ENCODE measurements at regions not wholly inside any gene's neighbourhood (a gene's known extent, or its start where the extent isn't known, plus 50 kb on each side); places are given as distances from the start of the nearest gene placed in this dataset.

- Mint-ChIP-seq H3K4me1 (ENCODE audit: low read depth) (no peaks in the 10 kb centered on the region), H3K4me3 (ENCODE audit: unreplicated experiment) (no peak overlapping the region), H3K9me3 (ENCODE audit: low read depth) (peaks cover 36% of the 10 kb centered on the region), H3K27ac (ENCODE audit: unreplicated experiment) (no peak overlapping the region), H3K27me3 (ENCODE audit: low read depth) (no peaks in the 10 kb centered on the region), H3K36me3 (ENCODE audit: low read depth) (no peaks in the 10 kb centered on the region)
- DNase-seq (ENCODE audit: low spot score): no peak
- TF ChIP-seq CTCF (IDR thresholded peaks at IDR 0.05): no peak
These were observed 905.0 kb upstream of the RBFOX1 start for GRCh38 chr16:6427621-6428020.

- Mint-ChIP-seq H3K4me1 (ENCODE audit: low read depth) (no peaks in the 10 kb centered on the region), H3K9me3 (ENCODE audit: low read depth) (peaks cover 21% of the 10 kb centered on the region), H3K4me3 (ENCODE audit: unreplicated experiment) (no peak overlapping the region), H3K27me3 (ENCODE audit: low read depth) (no peaks in the 10 kb centered on the region), H3K27ac (ENCODE audit: unreplicated experiment) (no peak overlapping the region), H3K36me3 (ENCODE audit: low read depth) (no peaks in the 10 kb centered on the region)
- TF ChIP-seq CTCF (IDR thresholded peaks at IDR 0.05): no peak
- no peak for DNase-seq (ENCODE audit: low spot score)
These were observed 925.0 kb upstream of the RBFOX1 start for GRCh38 chr16:6407596-6407995.

GRCh38 chr16:6406028-6406427 lies 926.6 kb upstream of the RBFOX1 start:
- Mint-ChIP-seq H3K4me1 (ENCODE audit: low read depth) (no peaks in the 10 kb centered on the region), H3K27ac (ENCODE audit: unreplicated experiment) (no peak overlapping the region), H3K27me3 (ENCODE audit: low read depth) (no peaks in the 10 kb centered on the region), H3K36me3 (ENCODE audit: low read depth) (no peaks in the 10 kb centered on the region), H3K9me3 (ENCODE audit: low read depth) (peaks cover 33% of the 10 kb centered on the region), H3K4me3 (ENCODE audit: unreplicated experiment) (no peak overlapping the region)
- TF ChIP-seq CTCF (IDR thresholded peaks at IDR 0.05): no peak
- DNase-seq (ENCODE audit: low spot score): no peak

GRCh38 chr16:6382924-6383459 lies 949.7 kb upstream of the RBFOX1 start:
- Mint-ChIP-seq H3K9me3 (ENCODE audit: low read depth) (peaks cover 24% of the 10 kb centered on the region), H3K4me3 (ENCODE audit: unreplicated experiment) (no peak overlapping the region), H3K4me1 (ENCODE audit: low read depth) (no peaks in the 10 kb centered on the region), H3K27ac (ENCODE audit: unreplicated experiment) (no peak overlapping the region), H3K27me3 (ENCODE audit: low read depth) (no peaks in the 10 kb centered on the region), H3K36me3 (ENCODE audit: low read depth) (no peaks in the 10 kb centered on the region)
- no peak for DNase-seq (ENCODE audit: low spot score)
- TF ChIP-seq CTCF (IDR thresholded peaks at IDR 0.05): no peak

GRCh38 chr16:6381896-6382295 lies 950.7 kb upstream of the RBFOX1 start:
- peaks cover 17% of the 10 kb centered on the region for H3K9me3 Mint-ChIP-seq (ENCODE audit: low read depth)
- no peak for TF ChIP-seq CTCF (IDR thresholded peaks at IDR 0.05)
- no peak overlapping the region for H3K27ac Mint-ChIP-seq (ENCODE audit: unreplicated experiment)

More at GRCh38 chr16:6381896-6382295, 950.7 kb upstream of the RBFOX1 start:
- no peaks in the 10 kb centered on the region for H3K4me1 Mint-ChIP-seq (ENCODE audit: low read depth)
- no peak overlapping the region for H3K4me3 Mint-ChIP-seq (ENCODE audit: unreplicated experiment)
- DNase-seq (ENCODE audit: low spot score): no peak
- no peaks in the 10 kb centered on the region for H3K27me3 Mint-ChIP-seq (ENCODE audit: low read depth)
- H3K36me3 Mint-ChIP-seq (ENCODE audit: low read depth): no peaks in the 10 kb centered on the region

Measured in chondrocyte (in vitro differentiated cells).